ENCODE measurements at regions not wholly inside any gene's neighbourhood (a gene's known extent, or its start where the extent isn't known, plus 50 kb on each side); places are given as distances from the start of the nearest gene placed in this dataset.

DNA sequence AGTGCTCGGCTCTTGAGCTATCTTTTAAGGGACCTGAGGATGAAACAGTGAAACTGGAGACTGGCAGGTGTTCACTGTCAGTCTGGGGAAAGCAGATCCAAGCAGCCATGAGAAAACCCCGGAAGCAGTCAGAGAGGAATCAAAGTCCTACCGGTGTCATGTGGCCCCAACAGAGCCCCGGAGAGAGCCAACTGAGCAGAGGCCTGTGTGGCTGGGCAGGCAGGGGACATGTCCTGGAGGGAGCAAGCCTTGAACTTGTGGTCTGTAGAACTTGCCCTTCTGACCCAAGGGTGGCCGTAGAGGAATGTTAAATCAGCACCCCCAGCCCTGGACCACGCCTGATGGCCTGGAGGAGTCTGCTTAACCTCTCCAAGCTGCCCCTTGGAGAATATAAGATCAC is 113.7 kb upstream of the ZNF507 start:
- Mint-ChIP-seq H3K27me3 (peaks cover 73% of the 10 kb centered on the region), H3K36me3 (ENCODE audit: insufficient read depth) (no peaks in the 10 kb centered on the region), H3K4me1 (ENCODE audit: low read depth) (no peaks in the 10 kb centered on the region), H3K27ac (peak overlapping the region; percentile 74), H3K9me3 (ENCODE audit: low read depth) (no peaks in the 10 kb centered on the region), H3K4me3 (ENCODE audit: low read depth) (no peak overlapping the region)
- TF ChIP-seq, protein P1, sequence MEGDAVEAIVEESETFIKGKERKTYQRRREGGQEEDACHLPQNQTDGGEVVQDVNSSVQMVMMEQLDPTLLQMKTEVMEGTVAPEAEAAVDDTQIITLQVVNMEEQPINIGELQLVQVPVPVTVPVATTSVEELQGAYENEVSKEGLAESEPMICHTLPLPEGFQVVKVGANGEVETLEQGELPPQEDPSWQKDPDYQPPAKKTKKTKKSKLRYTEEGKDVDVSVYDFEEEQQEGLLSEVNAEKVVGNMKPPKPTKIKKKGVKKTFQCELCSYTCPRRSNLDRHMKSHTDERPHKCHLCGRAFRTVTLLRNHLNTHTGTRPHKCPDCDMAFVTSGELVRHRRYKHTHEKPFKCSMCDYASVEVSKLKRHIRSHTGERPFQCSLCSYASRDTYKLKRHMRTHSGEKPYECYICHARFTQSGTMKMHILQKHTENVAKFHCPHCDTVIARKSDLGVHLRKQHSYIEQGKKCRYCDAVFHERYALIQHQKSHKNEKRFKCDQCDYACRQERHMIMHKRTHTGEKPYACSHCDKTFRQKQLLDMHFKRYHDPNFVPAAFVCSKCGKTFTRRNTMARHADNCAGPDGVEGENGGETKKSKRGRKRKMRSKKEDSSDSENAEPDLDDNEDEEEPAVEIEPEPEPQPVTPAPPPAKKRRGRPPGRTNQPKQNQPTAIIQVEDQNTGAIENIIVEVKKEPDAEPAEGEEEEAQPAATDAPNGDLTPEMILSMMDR (IDR thresholded peaks at IDR 0.05; ENCODE audit: unreplicated experiment): no peak
- DNase-seq (ENCODE audit: low spot score, unreplicated experiment): no peak

DNA sequence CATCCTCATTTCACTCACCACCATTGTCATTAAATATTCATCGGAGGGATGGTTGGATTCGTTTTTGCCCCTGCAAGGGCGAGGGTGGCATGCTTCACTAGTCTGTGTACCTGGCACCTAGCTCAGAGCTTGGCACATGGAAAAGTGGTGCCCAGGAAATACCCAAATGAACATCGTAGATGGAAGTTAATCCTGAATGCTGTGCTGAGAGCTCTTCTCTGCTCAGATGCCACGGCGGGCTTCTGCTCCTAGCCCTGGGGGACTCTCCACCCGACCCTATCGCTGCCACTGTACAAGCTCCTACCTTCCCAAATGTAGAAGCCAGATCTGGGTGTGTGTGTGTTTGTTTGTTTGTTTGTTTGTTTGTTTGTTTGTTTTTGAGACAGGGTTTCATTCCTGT is 113.0 kb upstream of the ZNF507 start:
- peaks cover 74% of the 10 kb centered on the region for H3K27me3 Mint-ChIP-seq
- no peak overlapping the region for H3K27ac Mint-ChIP-seq
- no peaks in the 10 kb centered on the region for H3K4me1 Mint-ChIP-seq (ENCODE audit: low read depth)
- DNase-seq (ENCODE audit: low spot score, unreplicated experiment): no peak
- TF ChIP-seq, protein P1 (IDR thresholded peaks at IDR 0.05; ENCODE audit: unreplicated experiment): no peak
- no peaks in the 10 kb centered on the region for H3K9me3 Mint-ChIP-seq (ENCODE audit: low read depth)
- H3K4me3 Mint-ChIP-seq (ENCODE audit: low read depth): no peak overlapping the region
- H3K36me3 Mint-ChIP-seq (ENCODE audit: insufficient read depth): no peaks in the 10 kb centered on the region

DNA sequence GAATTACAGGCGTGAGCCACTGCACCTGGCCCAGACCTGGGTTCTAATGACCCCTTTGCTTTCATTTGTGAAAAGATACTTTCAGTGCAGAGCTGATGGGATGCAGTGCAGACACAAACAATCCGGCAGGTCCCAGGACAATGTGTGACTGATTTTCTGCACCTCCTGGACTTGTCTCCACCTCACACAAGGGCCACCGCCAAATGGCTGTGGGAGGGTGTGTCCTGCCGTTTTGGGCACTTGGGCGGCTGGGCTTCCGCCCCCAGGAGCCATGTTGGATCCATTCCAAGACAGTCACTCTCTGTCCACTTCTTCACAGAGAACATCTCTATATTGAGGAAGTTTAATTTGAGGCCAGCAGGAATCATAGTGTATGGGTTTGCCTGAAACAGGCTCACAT is 112.3 kb upstream of the ZNF507 start:
- Mint-ChIP-seq H3K4me3 (ENCODE audit: low read depth) (no peak overlapping the region), H3K9me3 (ENCODE audit: low read depth) (no peaks in the 10 kb centered on the region), H3K27ac (no peak overlapping the region), H3K4me1 (ENCODE audit: low read depth) (no peaks in the 10 kb centered on the region), H3K27me3 (peaks cover 73% of the 10 kb centered on the region), H3K36me3 (ENCODE audit: insufficient read depth) (no peaks in the 10 kb centered on the region)
- TF ChIP-seq, protein P1 (IDR thresholded peaks at IDR 0.05; ENCODE audit: unreplicated experiment): no peak
- no peak for DNase-seq (ENCODE audit: low spot score, unreplicated experiment)

DNA sequence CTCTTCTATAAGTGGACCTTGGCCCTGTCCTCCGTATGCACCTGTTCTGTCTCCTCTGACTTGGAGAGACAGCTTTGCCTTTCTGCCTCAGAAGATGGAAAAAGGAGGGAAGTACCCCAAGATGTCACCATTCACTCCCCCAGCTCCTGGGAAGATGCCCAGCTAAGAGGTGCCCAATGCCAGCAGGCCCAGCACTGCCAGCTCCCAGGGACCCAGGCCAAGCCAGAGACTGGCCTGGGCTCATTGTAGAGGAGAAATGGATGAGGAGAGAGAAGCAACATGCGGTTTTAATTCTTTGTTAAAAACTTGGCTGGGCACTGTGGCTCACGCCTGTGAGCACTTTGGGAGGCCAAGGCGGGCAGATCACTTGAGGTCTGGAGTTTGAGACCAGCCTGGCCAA is 111.5 kb upstream of the ZNF507 start:
- no peak overlapping the region for H3K27ac Mint-ChIP-seq
- no peaks in the 10 kb centered on the region for H3K4me1 Mint-ChIP-seq (ENCODE audit: low read depth)
- no peaks in the 10 kb centered on the region for H3K36me3 Mint-ChIP-seq (ENCODE audit: insufficient read depth)
- no peak for DNase-seq (ENCODE audit: low spot score, unreplicated experiment)
- H3K27me3 Mint-ChIP-seq: peaks cover 75% of the 10 kb centered on the region
- TF ChIP-seq, protein P1 (IDR thresholded peaks at IDR 0.05; ENCODE audit: unreplicated experiment): no peak
- no peaks in the 10 kb centered on the region for H3K9me3 Mint-ChIP-seq (ENCODE audit: low read depth)
- H3K4me3 Mint-ChIP-seq (ENCODE audit: low read depth): no peak overlapping the region

DNA sequence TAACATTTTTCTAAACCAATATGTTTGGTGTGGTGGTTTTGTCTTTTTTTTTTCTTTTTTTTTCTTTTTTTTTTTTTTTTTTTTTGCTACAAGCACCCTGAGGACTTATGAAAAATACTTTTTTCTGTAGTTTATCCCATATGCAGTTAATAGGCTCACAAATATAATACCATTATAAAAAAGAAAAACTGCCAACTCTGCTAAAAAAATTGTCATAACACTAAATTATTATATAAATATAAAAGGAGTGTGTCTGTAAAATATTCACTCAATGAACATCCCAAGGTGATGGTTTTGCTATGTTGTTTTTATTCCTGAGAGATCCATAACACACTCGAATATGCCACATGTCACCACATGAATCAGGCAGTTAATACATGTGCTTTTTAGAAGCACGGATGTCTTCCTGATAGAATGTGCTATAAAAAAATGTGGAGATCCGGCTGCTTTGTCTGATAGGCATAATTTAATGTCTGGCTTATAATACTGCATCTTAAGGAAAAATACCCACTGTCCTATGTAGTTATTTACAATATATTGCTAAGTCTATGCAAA is 110.7 kb upstream of the ZNF507 start:
- DNase-seq (ENCODE audit: low spot score, unreplicated experiment): no peak
- Mint-ChIP-seq H3K4me1 (ENCODE audit: low read depth) (no peaks in the 10 kb centered on the region), H3K9me3 (ENCODE audit: low read depth) (no peaks in the 10 kb centered on the region), H3K36me3 (ENCODE audit: insufficient read depth) (no peaks in the 10 kb centered on the region), H3K27me3 (peaks cover 74% of the 10 kb centered on the region), H3K4me3 (ENCODE audit: low read depth) (no peak overlapping the region), H3K27ac (no peak overlapping the region)
- TF ChIP-seq, protein P1 (IDR thresholded peaks at IDR 0.05; ENCODE audit: unreplicated experiment): no peak
